ENCODE measurements at regions not wholly inside any gene's neighbourhood (a gene's known extent, or its start where the extent isn't known, plus 50 kb on each side); places are given as distances from the start of the nearest gene placed in this dataset.
"Not testable (repeated sequence)": the region's sequence is repeated elsewhere in the genome, so short reads cannot be mapped to it uniquely, and the experiment has no call there.

DNA sequence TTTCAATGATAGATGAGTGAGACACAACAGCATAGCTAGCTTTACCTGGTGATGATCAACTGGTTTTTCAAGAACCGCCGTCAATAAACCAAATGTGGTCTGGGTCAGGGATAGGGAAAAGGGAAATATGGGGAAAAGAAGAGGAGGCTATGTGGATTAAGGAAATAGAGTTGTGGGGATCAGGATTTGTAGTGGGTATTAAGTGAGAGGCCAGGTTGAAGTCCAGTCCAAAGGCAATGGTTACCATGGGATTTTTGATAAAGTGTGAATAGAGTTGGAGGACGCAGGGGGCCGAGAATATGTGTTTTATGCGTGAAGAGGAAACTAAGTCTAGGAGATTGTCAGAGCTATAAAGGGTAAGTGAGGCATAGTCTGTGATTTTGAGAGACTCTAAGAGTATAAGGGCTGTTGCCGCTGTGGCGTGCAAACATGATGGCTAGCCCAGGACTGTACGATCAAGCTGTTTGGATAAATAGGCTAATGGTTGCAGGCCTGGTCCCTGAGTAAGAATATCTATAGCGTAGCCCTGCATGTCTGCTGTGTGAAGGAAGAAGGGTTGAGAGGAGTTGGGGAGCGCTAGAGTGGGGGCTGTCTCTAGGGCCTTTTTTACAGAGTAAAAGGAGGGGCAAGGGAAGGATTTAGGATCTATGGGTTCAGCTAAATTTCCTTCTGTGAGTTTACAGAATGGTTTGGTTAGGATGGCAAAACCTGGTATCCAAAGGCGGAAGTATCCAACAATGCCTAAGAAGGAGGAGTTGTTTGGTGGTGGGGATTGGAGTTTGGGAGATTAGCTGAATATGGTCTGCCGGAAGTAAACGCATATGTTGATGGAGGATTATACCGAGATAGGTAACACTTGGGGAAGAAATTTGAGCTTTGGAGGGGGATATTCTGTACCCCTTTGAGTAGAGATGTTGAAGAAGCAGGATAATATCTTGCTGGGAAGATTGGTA, 749.7 kb upstream of the ADGRB3 start:
- in situ Hi-C loops (cut with HindIII; ENCODE audit: low pct_unique_long_range_greater_than_20kb, low sequenced_read_pairs) = no loop called here

GRCh38 chr6:67884442-67884841, 750.6 kb upstream of the ADGRB3 start:
- in situ Hi-C loops (cut with HindIII; ENCODE audit: low pct_unique_long_range_greater_than_20kb, low sequenced_read_pairs) = no loop called here

More for the DNA sequence above, 749.7 kb upstream of the ADGRB3 start:
- no peak for DNase-seq (ENCODE audit: low read depth, low spot score)

GRCh38 chr6:67883500-67884366, 751.3 kb upstream of the ADGRB3 start:
- in situ Hi-C loops (cut with HindIII; ENCODE audit: low pct_unique_long_range_greater_than_20kb, low sequenced_read_pairs) = no loop called here
- no peak for DNase-seq (ENCODE audit: low read depth, low spot score)

More at GRCh38 chr6:67884442-67884841, 750.6 kb upstream of the ADGRB3 start:
- DNase-seq (ENCODE audit: low read depth, low spot score) = no peak

- in situ Hi-C loops (cut with HindIII; ENCODE audit: low pct_unique_long_range_greater_than_20kb, low sequenced_read_pairs) = no loop called here
These were observed 752.4 kb upstream of the ADGRB3 start for GRCh38 chr6:67882436-67883311.

DNA sequence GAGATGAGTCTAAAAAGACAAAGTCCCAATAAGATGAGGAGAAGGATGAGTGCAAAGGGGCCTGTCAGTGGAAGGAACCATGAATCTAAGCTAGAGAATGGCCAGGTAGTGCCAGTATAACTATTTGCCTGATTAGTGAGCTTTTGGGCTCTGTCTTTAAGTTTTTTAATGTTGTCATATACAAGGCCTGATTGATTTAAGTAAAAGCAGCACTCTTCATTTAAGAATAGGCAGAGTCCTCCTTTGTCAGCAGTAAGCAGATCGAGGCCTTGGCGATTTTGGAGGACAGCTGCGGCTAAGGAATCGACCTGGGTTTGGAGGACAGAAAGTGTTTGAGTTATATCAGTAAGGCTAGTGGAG, 753.4 kb upstream of the ADGRB3 start:
- in situ Hi-C loops (cut with HindIII; ENCODE audit: low pct_unique_long_range_greater_than_20kb, low sequenced_read_pairs) = no loop called here
- no peak for DNase-seq (ENCODE audit: low read depth, low spot score)

More at GRCh38 chr6:67882436-67883311, 752.4 kb upstream of the ADGRB3 start:
- DNase-seq (ENCODE audit: low read depth, low spot score) = no peak

DNA sequence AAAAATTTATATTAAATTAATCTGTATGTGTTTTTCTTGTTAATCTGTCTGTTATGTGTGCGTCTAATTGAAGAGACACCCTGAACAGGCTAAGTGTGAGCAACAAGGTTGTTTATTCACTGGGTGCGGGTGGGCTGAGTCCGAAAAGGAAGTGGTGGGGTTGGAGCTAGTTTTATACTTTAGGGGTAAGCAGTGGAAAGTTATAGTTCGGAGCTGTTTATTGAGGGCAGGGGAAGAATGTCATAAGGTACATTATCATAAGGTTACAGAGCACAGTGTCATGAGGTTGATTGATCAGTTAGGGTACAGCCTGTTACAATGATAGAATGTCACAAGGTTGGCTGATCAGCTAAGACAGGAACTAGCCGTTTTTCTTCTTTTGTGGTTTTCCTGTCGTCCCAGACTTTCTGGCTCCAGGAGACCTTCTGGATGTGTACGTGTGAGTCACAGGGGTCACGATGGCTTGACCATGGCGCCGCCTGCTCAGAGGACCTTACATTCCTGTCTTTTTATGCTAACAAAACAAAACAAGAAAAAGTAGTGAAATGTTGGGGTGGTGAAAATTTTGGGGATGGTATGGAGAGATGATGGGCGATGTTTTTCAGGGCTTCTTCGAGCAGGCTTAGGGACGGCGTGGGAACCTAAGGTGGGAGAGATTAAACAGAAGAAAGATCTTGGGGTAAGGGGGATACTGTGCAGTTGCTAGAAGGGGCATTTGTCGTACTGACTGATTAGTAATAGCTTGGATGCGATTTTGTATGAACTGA, 754.0 kb upstream of the ADGRB3 start:
- in situ Hi-C loops (cut with HindIII; ENCODE audit: low pct_unique_long_range_greater_than_20kb, low sequenced_read_pairs) = no loop called here

DNA sequence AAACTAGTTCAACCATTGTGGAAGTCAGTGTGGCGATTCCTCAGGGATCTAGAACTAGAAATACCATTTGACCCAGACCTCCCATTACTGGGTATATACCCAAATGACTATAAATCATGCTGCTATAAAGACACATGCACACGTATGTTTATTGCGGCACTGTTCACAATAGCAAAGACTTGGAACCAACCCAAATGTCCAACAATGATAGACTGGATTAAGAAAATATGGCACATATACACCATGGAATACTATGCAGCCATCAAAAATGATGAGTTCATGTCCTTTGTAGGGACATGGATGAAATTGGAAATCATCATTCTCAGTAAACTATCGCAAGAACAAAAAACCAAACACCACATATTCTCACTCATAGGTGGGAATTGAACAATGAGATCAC, 754.7 kb upstream of the ADGRB3 start:
- DNase-seq (ENCODE audit: low read depth, low spot score); in situ Hi-C loops (cut with HindIII; ENCODE audit: low pct_unique_long_range_greater_than_20kb, low sequenced_read_pairs): not testable (repeated sequence)

More for the DNA sequence above, 754.0 kb upstream of the ADGRB3 start:
- no peak for DNase-seq (ENCODE audit: low read depth, low spot score)

GRCh38 chr6:67879928-67880327, 755.2 kb upstream of the ADGRB3 start:
- in situ Hi-C loops (cut with HindIII; ENCODE audit: low pct_unique_long_range_greater_than_20kb, low sequenced_read_pairs); DNase-seq (ENCODE audit: low read depth, low spot score): not testable (repeated sequence)

DNA sequence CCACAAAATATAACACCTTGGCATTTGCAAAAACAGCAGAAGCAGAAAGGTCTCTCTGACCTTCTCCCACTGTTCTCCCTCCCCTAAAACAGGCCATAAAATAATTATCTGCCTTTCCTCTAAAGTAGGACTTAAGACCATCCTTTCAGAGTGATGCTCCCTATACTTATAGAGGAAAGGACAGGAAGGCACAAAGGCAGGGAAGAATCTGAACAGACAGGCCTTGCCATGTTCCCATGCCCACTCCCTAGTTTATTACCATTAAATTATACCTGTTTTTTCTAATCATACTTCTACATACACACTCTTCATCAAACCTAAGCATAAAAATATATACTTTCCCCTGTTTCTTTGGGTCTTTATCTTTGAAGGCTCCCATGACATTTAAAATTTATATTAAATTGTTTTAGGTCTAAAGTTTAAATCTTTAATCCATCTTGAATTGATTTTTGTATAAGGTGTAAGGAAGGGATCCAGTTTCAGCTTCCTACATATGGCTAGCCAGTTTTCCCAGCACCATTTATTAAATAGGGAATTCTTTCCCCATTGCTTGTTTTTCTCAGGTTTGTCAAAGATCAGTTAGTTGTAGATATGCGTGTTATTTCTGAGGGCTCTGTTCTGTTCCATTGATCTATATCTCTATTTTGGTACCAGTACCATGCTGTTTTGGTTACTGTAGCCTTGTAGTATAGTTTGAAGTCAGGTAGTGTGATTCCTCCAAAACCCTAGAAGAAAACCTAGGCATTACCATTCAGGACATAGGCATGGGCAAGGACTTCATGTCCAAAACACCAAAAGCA, 755.8 kb upstream of the ADGRB3 start:
- DNase-seq (ENCODE audit: low read depth, low spot score); in situ Hi-C loops (cut with HindIII; ENCODE audit: low pct_unique_long_range_greater_than_20kb, low sequenced_read_pairs): not testable (repeated sequence)

DNA sequence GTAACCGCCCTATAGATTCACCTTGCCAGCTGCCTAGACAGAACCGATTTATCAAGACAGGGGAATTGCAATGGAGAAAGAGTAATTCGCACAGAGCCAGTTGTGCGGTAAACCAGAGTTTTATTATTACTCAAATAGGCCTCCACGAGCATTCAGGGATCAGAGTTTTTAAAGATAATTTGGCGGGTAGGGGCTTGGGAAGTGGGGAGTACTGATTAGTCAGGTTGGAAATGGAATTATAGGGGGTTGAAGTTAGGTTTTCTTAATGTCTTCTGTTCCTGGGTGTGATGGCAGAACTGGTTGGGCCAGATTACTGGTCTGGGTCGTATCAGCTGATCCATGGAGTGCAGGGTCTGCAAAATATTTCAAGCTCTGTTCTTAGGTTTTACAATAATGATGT, 756.9 kb upstream of the ADGRB3 start:
- DNase-seq (ENCODE audit: low read depth, low spot score); in situ Hi-C loops (cut with HindIII; ENCODE audit: low pct_unique_long_range_greater_than_20kb, low sequenced_read_pairs): not testable (repeated sequence)

DNA sequence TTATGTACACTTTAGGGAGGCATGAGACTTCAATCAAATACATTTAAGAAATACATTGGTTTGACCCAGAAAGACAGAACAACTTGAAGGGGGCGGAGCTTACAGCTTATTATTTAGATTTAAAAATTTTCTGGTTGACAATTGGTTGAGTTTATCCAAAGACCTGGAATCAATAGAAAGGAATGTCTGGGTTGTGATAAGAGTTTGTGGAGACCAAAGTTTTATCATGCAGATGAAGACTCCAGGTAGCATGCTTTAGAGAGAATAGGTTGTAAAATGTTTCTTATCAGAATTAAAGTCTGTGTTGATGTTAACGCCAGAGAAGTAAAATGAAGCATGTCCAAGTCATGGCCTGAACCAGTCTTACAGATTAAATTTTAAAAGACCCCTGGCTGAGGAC, 757.8 kb upstream of the ADGRB3 start:
- no peak for DNase-seq (ENCODE audit: low read depth, low spot score)
- in situ Hi-C loops (cut with HindIII; ENCODE audit: low pct_unique_long_range_greater_than_20kb, low sequenced_read_pairs) = no loop called here

- in situ Hi-C loops (cut with HindIII; ENCODE audit: low pct_unique_long_range_greater_than_20kb, low sequenced_read_pairs) = no loop called here
- DNase-seq (ENCODE audit: low read depth, low spot score) = no peak
These were observed 759.2 kb upstream of the ADGRB3 start for GRCh38 chr6:67875877-67876383.

DNA sequence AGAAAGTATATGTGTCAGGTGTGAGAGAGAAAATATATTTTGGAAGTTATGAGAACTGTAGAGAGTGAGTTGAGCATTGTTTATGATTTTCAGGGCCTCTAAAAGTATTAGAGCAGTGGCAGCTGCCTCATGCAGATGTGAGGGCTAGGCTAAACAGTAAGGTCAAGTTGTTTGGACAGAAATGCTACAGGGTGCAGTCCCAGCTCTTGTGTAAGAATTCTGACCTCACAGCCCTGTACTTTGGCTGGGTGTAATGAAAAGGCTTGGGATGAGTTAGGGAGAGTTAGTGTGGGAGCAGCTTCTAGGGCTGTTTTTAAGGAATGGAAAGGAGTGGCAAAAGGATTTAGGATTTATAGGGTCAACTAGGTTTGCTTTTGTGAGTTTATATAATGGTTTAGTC, 764.8 kb upstream of the ADGRB3 start:
- in situ Hi-C loops (cut with HindIII; ENCODE audit: low pct_unique_long_range_greater_than_20kb, low sequenced_read_pairs) = no loop called here
- DNase-seq (ENCODE audit: low read depth, low spot score) = no peak

- in situ Hi-C loops (cut with HindIII; ENCODE audit: low pct_unique_long_range_greater_than_20kb, low sequenced_read_pairs) = no loop called here
- no peak for DNase-seq (ENCODE audit: low read depth, low spot score)
These were observed 771.7 kb upstream of the ADGRB3 start for GRCh38 chr6:67863346-67863745.

- in situ Hi-C loops (cut with HindIII; ENCODE audit: low pct_unique_long_range_greater_than_20kb, low sequenced_read_pairs) = no loop called here
- no peak for DNase-seq (ENCODE audit: low read depth, low spot score)
These were observed 781.0 kb upstream of the ADGRB3 start for GRCh38 chr6:67854098-67854497.

DNA sequence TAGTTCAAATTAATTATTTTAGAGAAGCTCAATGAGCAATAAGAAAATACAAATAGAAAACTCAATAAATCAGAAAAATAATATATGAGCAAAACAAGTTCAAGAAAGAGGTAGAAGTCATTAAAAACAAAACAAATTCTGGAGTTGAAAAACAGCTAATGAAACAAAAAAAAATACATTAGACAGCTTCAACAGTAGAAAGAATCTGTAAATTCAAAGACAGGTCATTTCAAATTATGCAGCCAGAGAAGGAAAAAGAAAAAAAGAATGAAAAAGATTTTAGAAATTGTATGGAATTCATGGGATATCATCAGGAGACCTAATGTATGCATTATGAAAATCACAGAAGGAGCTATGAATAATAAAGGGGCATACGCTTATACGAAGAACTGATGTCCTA, 795.3 kb upstream of the ADGRB3 start:
- in situ Hi-C loops (cut with HindIII; ENCODE audit: low pct_unique_long_range_greater_than_20kb, low sequenced_read_pairs) = no loop called here
- no peak for DNase-seq (ENCODE audit: low read depth, low spot score)

All from SK-MEL-5 (cell line).